ENCODE measurements at regions not wholly inside any gene's neighbourhood (a gene's known extent, or its start where the extent isn't known, plus 50 kb on each side); places are given as distances from the start of the nearest gene placed in this dataset.

DNA sequence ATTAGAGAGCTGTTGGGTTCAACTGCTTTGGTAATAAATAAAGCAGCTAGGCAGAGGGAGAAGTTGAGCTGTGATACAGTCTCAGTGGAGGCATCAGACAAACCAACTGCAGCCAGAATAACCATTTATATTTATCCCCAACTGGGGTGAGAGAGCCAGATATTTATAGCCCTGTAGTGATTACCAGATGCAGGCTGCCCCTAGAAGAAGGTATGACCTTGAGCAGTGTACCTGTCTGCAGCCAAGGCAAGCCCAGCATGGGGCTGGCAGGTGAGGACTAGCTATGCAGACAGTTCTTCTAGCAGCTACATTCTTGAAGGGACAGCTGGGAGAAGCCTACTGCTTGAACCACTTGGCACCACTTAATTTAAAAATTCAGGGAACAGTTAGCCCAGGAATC is 144.4 kb upstream of the EPHA3 start:
- Histone ChIP-seq H3K27ac (ENCODE audit: insufficient read depth, low read length) (no peak overlapping the region), H3K27me3 (ENCODE audit: control insufficient read depth, insufficient read depth, low read length) (no peaks in the 10 kb centered on the region), H3K79me2 (ENCODE audit: control insufficient read depth, insufficient read depth, low read length) (no peaks in the 10 kb centered on the region), H3K4me3 (replicated peaks in 1 of 4; ENCODE audit: control extremely low read depth in 1 of 4, insufficient read depth in 1 of 4, low read depth in 3 of 4, low read length in 4 of 4) (no peak overlapping the region), H3K9ac (ENCODE audit: insufficient read depth, low read length) (no peak overlapping the region), H3K36me3 (ENCODE audit: control insufficient read depth, insufficient read depth, low read length) (no peaks in the 10 kb centered on the region), H3K4me2 (ENCODE audit: extremely low read depth, insufficient read depth, low read length) (no peak overlapping the region), H2AFZ (ENCODE audit: low read length) (no peak overlapping the region), H3K4me1 (ENCODE audit: control insufficient read depth, extremely low read depth, insufficient read depth, low read length) (peaks cover 4% of the 10 kb centered on the region), H4K20me1 (ENCODE audit: control insufficient read depth, extremely low read depth, insufficient read depth, low read length) (no peaks in the 10 kb centered on the region), H3K9me3 (ENCODE audit: control insufficient read depth, insufficient read depth, low read depth, low read length) (no peaks in the 10 kb centered on the region)
- TF ChIP-seq, protein P1, sequence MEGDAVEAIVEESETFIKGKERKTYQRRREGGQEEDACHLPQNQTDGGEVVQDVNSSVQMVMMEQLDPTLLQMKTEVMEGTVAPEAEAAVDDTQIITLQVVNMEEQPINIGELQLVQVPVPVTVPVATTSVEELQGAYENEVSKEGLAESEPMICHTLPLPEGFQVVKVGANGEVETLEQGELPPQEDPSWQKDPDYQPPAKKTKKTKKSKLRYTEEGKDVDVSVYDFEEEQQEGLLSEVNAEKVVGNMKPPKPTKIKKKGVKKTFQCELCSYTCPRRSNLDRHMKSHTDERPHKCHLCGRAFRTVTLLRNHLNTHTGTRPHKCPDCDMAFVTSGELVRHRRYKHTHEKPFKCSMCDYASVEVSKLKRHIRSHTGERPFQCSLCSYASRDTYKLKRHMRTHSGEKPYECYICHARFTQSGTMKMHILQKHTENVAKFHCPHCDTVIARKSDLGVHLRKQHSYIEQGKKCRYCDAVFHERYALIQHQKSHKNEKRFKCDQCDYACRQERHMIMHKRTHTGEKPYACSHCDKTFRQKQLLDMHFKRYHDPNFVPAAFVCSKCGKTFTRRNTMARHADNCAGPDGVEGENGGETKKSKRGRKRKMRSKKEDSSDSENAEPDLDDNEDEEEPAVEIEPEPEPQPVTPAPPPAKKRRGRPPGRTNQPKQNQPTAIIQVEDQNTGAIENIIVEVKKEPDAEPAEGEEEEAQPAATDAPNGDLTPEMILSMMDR (conservative IDR thresholded peaks at IDR 0.05 in 1 of 2, IDR thresholded peaks at IDR 0.05 in 1 of 2; ENCODE audit: low read depth in 1 of 2, low read length in 2 of 2): no peak
- TF ChIP-seq EZH2 (IDR thresholded peaks at IDR 0.05; ENCODE audit: low read length, missing control alignments): no peak
- DNase-seq (ENCODE audit: low read depth in 2 of 2): no peak

DNA sequence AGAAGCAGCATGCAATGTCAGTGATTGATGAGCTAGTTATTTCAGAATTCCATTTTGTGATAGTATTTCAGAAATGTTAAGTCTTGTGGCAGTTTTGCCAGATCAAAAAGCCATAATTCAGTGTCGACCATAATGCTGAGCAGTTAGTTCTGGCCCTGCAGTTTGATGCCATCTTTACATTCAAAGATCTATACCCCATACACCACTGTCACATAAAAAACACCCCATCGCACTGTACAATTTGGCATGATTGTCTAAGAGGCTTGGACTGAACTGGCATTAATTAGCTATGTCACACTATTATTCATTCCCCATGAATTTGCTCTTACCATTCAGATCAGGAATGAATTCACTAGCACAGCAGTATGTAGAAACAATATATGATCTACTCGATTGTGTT is 127.7 kb upstream of the EPHA3 start:
- TF ChIP-seq EZH2 (IDR thresholded peaks at IDR 0.05; ENCODE audit: low read length, missing control alignments): no peak
- TF ChIP-seq, protein P1 (conservative IDR thresholded peaks at IDR 0.05 in 1 of 2, IDR thresholded peaks at IDR 0.05 in 1 of 2; ENCODE audit: low read depth in 1 of 2, low read length in 2 of 2): no peak
- H3K4me1 ChIP-seq (ENCODE audit: control insufficient read depth, extremely low read depth, insufficient read depth, low read length): no peaks in the 10 kb centered on the region
- no peak overlapping the region for H3K27ac ChIP-seq (ENCODE audit: insufficient read depth, low read length)
- no peak for DNase-seq (ENCODE audit: low read depth in 2 of 2)
- H4K20me1 ChIP-seq (ENCODE audit: control insufficient read depth, extremely low read depth, insufficient read depth, low read length): no peaks in the 10 kb centered on the region
- H3K27me3 ChIP-seq (ENCODE audit: control insufficient read depth, insufficient read depth, low read length): no peaks in the 10 kb centered on the region
- H2AFZ ChIP-seq (ENCODE audit: low read length): no peak overlapping the region
- H3K9ac ChIP-seq (ENCODE audit: insufficient read depth, low read length): no peak overlapping the region
- no peaks in the 10 kb centered on the region for H3K36me3 ChIP-seq (ENCODE audit: control insufficient read depth, insufficient read depth, low read length)
- H3K9me3 ChIP-seq (ENCODE audit: control insufficient read depth, insufficient read depth, low read depth, low read length): no peaks in the 10 kb centered on the region
- H3K4me2 ChIP-seq (ENCODE audit: extremely low read depth, insufficient read depth, low read length): no peak overlapping the region
- H3K4me3 ChIP-seq (replicated peaks in 1 of 4; ENCODE audit: control extremely low read depth in 1 of 4, insufficient read depth in 1 of 4, low read depth in 3 of 4, low read length in 4 of 4): no peak overlapping the region
- no peaks in the 10 kb centered on the region for H3K79me2 ChIP-seq (ENCODE audit: control insufficient read depth, insufficient read depth, low read length)

DNA sequence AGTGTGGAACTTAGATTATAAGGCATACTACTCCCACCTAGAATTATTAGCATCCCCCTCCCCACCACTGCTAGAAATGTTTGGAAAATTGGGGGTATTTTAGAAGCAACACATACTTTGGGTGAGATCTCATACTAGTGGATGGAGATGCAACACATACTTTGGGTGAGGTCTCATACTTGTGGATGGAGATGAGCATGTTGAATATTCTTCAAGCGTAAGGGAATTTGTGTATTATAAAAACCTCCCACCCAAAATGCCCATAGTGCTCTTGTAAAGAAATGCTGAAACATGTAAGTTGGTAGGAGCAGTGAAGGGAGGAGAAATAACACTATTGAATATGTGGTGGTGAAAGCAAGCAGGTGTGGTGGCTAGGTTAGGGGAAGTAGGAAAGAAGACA is 124.0 kb upstream of the EPHA3 start:
- H3K9me3 ChIP-seq (ENCODE audit: control insufficient read depth, insufficient read depth, low read depth, low read length): no peaks in the 10 kb centered on the region

More for the DNA sequence above, 124.0 kb upstream of the EPHA3 start:
- no peak overlapping the region for H3K9ac ChIP-seq (ENCODE audit: insufficient read depth, low read length)
- H3K4me1 ChIP-seq (ENCODE audit: control insufficient read depth, extremely low read depth, insufficient read depth, low read length): no peaks in the 10 kb centered on the region
- DNase-seq (ENCODE audit: low read depth in 2 of 2): no peak
- H3K36me3 ChIP-seq (ENCODE audit: control insufficient read depth, insufficient read depth, low read length): no peaks in the 10 kb centered on the region
- H3K79me2 ChIP-seq (ENCODE audit: control insufficient read depth, insufficient read depth, low read length): no peaks in the 10 kb centered on the region
- TF ChIP-seq EZH2 (IDR thresholded peaks at IDR 0.05; ENCODE audit: low read length, missing control alignments): no peak
- TF ChIP-seq, protein P1 (conservative IDR thresholded peaks at IDR 0.05 in 1 of 2, IDR thresholded peaks at IDR 0.05 in 1 of 2; ENCODE audit: low read depth in 1 of 2, low read length in 2 of 2): no peak
- no peaks in the 10 kb centered on the region for H4K20me1 ChIP-seq (ENCODE audit: control insufficient read depth, extremely low read depth, insufficient read depth, low read length)
- H3K27me3 ChIP-seq (ENCODE audit: control insufficient read depth, insufficient read depth, low read length): no peaks in the 10 kb centered on the region
- no peak overlapping the region for H2AFZ ChIP-seq (ENCODE audit: low read length)
- no peak overlapping the region for H3K4me2 ChIP-seq (ENCODE audit: extremely low read depth, insufficient read depth, low read length)
- no peak overlapping the region for H3K4me3 ChIP-seq (replicated peaks in 1 of 4; ENCODE audit: control extremely low read depth in 1 of 4, insufficient read depth in 1 of 4, low read depth in 3 of 4, low read length in 4 of 4)
- no peak overlapping the region for H3K27ac ChIP-seq (ENCODE audit: insufficient read depth, low read length)
